ENCODE measurements at regions not wholly inside any gene's neighbourhood (a gene's known extent, or its start where the extent isn't known, plus 50 kb on each side); places are given as distances from the start of the nearest gene placed in this dataset.
"Not testable (repeated sequence)": the region's sequence is repeated elsewhere in the genome, so short reads cannot be mapped to it uniquely, and the experiment has no call there.

DNA sequence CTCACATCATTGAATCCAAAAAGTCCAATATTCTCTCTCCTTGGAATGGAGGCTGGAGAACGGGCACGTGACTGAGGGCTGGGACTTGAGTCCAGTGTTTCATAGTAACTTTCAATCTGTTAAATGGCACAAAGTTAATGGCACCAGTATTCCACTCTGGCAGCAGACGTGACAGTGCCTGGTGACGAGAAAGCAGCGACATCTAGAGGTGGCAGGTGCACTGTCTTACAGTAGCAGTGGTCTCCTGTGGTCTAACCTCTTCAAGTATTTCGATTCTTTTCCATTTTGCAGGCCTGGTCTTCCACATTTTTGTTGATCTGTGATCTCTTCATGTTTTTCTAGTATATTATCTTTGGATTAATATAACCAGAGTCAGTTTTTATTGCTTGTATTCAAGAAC is 107.1 kb downstream of the OXSM start:
- FAIRE-seq: no peak

- no peak for FAIRE-seq
These were observed 109.6 kb downstream of the OXSM start for GRCh38 chr3:25899352-25900101.

DNA sequence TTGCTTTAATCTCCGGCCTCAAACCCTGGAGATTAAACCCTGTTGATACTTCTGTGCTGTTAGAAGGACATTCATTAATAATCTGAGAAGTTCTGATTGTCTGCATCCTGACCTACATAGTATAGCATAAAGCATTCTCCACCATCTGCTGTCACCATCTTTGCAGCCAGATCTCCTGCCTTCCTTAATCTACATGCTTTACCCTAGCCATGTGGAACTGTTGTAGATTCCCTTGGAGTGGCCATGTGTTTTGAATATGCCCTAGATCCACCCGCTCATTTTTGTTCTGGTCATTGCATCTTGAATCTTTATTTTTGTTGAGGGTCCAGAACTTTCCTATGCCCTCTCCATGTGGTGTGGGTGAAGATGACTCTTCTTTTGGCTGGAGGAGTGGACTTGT is 110.3 kb downstream of the OXSM start:
- FAIRE-seq: no peak

DNA sequence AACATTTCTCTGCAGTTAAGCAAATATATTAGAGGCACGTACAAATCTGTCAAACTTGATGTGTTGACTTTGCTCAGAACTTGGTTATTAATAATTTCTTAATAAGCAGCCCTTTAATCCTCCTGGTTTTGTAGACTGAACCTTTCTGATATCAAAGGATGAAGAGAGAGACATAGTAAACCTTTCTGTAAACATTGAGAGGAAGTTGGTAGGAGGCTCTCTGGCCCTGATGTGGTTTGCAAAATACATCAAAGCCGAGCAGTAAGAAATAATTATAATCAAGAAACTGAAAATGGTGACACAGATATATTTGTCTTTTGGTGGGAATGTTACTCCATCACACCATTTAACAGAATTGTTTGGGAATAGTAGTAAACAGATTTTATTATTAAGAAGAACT is 111.9 kb downstream of the OXSM start:
- FAIRE-seq: peak; percentile 85

DNA sequence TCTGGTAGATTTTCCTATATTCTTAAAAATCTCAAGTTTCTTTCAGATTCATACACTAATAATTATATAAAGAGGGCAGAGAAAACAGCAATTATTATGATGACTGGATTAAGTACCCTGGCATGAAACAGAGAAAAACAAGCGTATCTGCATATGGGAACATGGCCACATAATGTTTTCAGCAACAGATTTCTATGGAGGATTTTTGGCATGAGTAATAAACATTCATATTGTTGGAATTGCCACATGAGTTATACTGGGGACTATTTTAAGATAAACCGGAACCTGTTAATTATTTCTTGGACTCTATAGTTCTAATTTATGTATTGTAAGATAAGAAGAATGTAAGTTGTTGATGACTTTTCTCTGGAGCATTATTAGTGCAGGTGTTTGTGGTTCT is 112.7 kb downstream of the OXSM start:
- no peak for FAIRE-seq

DNA sequence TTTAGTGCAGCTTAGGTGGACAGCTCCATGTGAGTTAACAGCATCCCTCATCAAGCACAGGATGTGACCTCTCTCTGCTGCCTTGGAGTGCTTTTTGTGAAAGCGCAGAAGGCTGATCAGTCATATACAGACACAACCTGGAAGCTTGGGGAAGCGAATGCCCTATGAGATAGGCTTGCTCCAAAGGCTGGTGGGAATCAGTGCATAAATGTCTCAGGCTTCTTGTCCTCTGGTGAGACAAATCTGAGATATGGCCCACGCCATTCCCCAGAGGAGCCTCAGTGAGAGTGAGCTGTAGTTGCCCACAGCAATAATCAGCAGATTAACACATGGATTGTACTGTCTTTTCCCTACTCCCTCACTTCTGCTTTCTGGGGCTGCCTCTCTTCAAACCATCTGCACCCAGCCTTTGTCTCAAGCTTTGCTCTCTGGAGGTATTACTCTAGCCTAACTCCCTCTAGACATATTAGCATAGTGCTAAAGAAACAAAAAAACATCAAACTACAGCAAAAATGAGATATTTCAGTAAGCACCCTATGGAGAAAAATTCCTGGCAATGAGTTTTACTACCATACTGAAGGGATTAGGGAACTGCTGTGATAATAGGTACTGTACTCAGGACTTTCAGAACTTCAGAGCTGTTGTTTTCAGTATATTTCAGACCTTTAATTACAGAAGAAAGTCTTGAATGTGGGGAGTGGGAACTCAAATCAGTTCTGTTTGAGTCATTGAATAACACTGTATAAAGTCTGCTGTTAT is 113.7 kb downstream of the OXSM start:
- FAIRE-seq: no peak

DNA sequence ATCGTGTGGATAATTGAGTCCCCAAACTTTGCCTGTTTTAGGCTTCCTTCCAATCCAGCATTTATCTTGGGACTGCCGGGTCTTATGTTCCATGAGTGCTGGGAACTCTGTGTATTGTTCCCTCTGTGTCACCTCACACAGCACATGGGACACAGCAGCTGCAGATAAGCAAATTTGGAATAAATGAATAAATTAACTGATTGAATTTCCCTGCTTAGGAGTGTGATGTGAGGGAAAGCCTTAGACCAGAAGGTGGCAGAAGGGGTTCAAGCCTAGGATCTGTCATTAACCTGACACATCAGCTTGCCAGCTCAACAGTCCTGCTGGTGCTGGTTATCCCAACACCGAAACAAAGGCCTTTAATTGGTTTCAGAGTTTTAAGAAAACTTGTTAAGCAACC is 114.3 kb downstream of the OXSM start:
- no peak for FAIRE-seq

GRCh38 chr3:25906132-25906906 is 116.4 kb downstream of the OXSM start:
- no peak for FAIRE-seq

DNA sequence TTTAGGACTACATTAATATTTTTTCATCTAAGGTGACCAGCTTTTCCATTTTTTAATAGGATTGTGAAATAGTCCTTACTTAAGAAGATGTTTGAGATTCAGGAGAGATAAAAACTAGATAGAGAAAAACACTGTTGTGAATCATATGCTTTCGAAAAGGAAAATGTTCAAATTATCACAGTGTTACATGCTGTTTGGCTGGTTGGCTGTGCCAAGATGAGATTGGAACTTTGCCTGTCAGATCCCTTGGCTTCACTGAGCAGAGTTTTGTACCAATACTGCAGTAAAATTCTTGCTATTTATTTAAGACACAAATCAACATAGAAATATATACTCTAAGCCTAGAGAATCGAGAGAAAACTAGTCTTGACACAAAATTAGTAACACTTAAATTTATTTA is 117.2 kb downstream of the OXSM start:
- no peak for FAIRE-seq

DNA sequence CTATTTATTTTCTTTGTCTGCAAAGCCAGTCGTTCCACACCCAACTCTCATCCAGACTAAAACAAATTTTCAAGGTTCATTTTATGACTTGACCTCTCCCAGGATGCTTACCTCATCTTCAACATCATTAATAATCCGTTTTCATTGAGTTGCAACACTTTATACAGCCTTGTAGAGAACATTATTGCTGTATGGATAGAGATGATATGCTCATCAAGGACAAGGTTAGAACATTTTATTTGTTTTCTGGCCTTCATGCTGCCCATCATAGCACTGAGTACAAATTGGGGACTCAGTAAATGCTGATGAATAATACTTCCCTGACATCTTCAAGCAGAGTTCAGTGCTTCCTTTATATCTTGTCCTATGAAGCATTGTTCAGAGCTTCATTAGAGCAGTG is 120.2 kb downstream of the OXSM start:
- FAIRE-seq: no peak

DNA sequence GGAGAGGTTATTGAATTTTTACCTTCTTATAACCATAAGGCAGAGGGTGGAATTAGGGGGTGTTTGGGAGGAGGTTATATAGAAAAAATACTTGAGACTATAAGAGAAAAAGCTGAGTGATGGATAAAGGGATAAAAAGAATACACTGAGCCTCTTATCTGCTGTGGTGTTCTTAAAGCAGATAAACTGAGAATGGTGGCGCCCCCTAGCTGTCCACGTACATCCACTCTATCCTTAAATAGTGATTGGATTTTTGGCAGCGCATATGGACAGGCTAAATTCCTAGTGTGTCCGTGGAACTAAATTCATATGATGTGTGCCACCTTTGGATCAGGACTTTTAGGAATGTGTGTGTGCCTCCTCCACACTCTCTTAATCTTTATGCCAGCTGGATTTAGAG is 121.1 kb downstream of the OXSM start:
- FAIRE-seq: no peak

GRCh38 chr3:25911525-25912295 is 121.8 kb downstream of the OXSM start:
- no peak for FAIRE-seq

DNA sequence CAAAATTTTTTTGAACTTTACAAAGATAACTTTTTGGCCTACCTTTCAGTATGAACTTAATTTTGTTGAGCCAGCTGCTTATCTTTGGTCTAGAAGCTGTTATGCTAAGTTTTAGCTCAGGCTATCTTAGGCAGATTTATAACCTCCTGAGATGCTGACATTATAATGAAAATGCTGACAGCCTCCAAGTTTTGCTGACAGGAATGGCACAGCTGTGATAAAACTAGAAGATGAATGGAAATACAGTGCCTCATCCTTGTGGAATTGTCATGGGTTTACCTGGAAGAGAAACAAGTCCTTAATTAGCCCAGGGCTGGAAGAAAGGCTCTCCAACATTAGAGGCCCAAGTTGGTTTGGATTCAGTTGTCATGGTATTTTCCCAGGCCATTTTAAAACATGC is 123.3 kb downstream of the OXSM start:
- FAIRE-seq: no peak

- no peak for FAIRE-seq
These were observed 125.8 kb downstream of the OXSM start for GRCh38 chr3:25915673-25916072.

- peak; percentile 29 for FAIRE-seq
These were observed 126.4 kb downstream of the OXSM start for GRCh38 chr3:25916321-25916720.

GRCh38 chr3:25931967-25932366 is 142.1 kb downstream of the OXSM start:
- FAIRE-seq: not testable (repeated sequence)

DNA sequence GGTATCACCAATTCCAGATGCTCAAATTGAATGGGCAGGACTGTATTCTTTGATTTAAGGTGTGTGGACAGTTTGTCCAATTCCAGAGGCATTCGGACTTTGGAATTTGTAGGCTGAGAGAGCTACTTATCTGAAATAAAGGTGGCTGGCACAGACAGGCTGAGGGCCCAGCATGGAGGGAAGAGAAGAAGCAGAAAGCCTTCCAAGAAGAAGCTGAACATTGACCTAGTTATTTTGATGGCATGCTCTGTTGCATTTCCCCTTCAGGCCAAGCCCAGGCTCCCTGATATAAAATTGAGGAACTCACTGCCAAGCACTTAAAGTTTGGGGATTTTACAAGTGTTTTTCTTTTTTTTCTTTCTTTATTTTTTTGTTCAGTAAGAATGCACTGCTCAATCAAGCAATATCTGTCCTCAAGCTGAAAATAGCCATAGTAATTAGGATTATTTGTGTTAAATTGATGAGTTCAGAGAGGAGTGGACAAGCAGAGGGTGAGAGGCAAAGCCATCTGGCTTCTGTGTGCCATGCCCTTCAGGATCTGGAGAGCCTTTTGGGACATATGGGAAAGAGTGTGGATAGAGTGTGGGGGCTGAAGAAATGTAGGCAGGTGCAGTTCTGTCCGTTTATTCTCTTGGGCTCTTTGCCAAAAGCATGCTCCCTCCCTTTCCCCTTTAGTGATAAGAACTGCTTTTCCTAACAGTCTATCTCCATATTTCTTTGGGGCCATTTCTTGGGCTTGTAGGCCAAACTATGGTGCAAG is 148.9 kb downstream of the OXSM start:
- FAIRE-seq: no peak

DNA sequence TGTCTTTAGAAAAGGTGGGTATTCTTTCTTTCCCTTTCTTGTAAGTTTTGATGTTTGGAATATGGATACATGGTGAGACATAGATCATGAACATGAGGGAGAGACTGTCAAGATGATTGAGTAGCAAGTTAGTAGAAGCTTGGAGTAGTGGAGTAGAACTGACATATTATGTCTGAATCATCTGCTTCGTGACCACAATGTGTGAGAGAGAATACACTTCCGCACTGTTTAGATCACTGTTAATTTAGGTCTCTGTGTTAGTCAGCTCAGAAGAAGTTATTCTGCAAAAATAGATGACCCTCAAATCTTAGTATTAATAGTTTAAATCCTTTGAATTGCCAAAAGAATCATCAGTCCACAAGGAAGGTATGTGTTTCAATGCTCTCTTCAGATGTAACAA is 151.0 kb downstream of the OXSM start:
- FAIRE-seq: no peak

DNA sequence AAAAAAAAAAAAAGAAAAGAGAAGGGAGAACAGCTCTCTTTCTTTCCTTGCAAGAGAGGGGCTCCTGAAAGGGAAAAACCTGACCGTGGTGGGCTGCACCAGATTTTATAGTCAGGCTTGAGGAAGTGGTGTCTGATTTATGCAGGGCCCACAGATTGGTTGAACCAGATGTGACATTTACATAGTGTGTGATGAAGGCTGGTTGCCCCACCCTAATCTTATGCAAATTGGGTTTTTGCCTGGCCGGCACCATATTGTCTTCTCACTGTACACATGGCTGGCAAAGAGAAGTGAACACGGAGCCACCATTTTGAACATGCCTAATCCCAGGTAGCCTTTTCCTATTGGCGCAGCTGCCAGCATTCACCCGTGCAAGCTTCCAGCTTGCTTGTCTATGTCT is 154.4 kb downstream of the OXSM start:
- no peak for FAIRE-seq

- no peak for FAIRE-seq
These were observed 155.5 kb downstream of the OXSM start for GRCh38 chr3:25945366-25945765.

- FAIRE-seq: no peak
These were observed 155.9 kb downstream of the OXSM start for GRCh38 chr3:25945836-25946235.

DNA sequence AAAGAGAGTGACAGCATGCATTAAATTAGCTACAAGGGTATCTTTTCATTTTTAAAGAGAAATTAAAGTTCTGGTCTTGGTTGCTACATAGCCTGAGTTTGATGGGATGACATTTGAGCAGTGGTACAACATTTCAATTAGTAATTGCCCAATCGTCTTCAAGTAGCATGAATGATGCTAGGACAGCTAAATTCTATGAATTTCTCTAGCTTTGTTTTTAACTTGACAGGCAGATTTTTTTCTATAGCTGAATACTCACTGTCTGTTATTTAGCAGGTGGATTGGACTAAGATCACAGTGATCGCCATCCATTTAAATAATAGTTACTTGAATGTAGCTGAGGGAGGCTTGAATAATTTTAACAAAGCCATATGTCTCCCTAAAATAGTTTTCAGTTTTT is 162.2 kb downstream of the OXSM start:
- FAIRE-seq: no peak
